HG02840 (cell line): ENCODE measurements at regions not wholly inside any gene's neighbourhood (a gene's known extent, or its start where the extent isn't known, plus 50 kb on each side); places are given as distances from the start of the nearest gene placed in this dataset.

ENCODE experiments used
- ATAC-seq: cut with Tn5 transposase; IDR thresholded peaks from one replicate; pipeline ENCODE4 v1.9.1; 2021; ENCODE audit warnings: mild to moderate bottlenecking, moderate library complexity, moderate number of reproducible peaks; ENCODE audit not compliant: unreplicated experiment, low FRiP score

DNA sequence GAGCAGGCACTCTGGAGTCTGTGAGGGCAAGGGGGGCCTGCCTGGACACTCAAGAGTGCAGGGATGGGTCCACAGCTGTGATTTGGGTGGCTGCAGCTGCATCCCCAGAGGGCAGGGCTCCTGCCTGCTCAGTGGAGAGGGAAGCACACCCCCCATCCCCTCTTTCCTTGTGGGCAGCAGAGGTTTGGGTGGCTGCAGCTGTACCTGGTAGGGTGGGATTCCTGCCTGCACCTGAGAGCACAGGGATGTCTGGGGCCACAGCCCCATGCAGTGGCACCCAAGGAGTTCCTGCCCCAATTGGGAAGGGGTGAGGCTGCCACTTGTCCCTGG lies 605.4 kb upstream of the FAM174A start:
- no peak for ATAC-seq

- ATAC-seq, result no peak
Measured at GRCh38 chr5:99929067-99929805, 605.9 kb upstream of the FAM174A start.

DNA sequence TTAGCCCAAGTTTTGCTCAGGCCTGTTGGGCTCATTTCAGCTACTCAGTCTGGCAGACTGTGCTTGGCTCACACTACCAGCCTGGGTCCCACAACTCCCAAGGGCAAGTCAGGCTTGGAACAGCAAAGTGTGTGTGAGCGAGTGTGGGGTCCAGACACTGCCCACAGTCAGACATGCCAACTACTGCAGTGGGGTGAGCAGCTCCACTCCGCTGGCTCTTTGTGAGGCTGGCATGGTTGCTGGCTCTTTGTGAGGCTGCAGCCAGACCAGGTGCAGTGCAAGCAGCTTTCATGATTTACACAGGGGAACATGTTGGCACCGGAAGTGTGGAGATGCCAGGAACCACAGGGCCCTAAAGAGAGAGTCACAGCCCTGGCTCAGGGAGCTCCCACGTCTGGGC lies 606.7 kb upstream of the FAM174A start:
- no peak for ATAC-seq

GRCh38 chr5:99926463-99926862 lies 608.7 kb upstream of the FAM174A start:
- no peak for ATAC-seq

DNA sequence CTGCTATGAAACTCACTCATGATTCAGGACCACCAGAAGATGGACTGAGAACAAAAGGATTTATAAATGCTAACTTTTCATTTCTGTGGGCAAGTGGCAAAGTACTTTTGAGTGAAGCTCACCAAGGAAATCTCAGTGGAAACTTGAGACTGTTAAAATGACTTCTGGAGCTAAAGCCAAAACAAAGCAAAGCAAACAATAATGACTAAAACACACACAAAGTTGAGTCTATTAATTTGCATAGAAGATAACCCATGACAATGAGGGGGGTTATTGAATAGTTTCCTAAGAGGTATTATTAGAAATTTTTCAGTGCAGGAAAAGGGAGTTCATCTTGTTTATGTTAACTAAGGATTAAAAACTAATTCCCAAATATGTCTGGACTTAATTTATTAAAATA lies 612.8 kb upstream of the FAM174A start:
- ATAC-seq, result no peak

DNA sequence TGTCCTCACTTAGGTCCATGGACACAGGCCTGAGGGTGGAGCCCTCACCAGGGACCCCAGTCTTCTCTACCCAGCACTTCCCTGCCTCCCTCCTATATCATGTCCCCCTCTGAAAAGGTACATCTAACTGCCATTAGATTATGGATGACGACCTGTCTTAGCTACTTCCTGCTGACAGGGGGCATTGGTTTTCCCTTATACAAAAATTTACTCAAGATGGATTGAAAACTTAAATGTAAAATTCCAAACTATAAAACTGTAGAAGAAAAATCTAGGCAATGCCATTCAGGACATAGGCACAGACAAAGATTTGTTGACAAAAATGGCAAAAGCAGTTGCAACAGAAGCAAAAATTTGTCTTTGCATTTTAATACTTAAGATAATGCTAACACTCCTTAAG lies 623.2 kb upstream of the FAM174A start:
- ATAC-seq, result no peak

GRCh38 chr5:99906776-99907175 lies 628.4 kb upstream of the FAM174A start:
- no peak for ATAC-seq

DNA sequence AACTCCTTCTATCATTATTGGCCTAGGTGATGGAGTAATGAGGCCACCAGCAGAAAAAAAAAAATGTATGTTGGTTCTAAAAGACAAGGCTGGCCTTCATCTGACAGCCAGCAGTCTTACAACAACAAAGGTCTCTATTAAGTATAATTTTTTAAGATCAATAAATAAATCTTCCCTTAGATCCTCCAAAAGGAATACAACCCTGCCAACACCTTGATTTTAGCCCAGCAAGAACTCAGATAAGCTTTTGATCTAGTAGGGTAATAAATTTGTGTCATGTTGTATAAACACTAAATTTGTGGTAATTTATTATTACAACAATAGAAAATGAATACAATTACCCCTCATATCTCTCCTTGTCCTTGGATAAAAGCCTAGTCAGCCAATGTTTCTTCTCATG lies 633.2 kb upstream of the FAM174A start:
- no peak for ATAC-seq

- ATAC-seq, result no peak
Measured at GRCh38 chr5:99900302-99900852, 634.8 kb upstream of the FAM174A start.

DNA sequence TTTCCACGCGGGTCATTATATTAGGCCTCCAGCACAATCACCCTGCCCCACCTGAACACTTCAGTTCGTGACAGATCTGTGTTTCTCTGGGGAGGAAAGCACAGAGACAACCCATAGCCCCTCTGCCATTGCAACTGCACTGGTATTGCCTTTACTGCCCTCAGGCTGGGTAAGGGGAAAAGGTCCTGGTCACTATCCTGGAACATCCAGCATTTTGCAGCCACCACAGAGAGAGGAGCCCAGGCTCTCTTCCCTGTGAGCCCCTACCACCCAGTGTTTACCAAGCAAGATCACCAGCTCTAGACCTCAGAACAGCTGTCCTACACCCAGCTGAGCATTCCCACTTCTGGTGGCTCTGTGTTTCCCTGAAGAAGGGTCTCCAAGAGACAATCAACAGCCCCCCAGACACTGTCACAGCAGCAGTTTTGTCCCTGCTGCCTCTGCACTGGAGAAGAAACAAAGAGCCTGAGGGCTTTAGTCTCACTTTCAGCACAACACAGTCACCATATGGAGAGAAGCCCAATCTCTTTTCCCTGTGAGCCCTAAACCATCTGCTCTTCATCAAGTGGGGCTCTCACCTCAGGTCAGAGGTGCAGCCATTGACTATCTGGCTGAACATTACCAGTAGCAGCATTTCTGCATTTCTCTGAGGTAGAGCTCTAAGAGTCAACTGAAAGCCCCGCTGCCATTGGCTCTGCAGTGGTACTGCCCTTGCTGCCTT lies 655.2 kb upstream of the FAM174A start:
- no peak for ATAC-seq

DNA sequence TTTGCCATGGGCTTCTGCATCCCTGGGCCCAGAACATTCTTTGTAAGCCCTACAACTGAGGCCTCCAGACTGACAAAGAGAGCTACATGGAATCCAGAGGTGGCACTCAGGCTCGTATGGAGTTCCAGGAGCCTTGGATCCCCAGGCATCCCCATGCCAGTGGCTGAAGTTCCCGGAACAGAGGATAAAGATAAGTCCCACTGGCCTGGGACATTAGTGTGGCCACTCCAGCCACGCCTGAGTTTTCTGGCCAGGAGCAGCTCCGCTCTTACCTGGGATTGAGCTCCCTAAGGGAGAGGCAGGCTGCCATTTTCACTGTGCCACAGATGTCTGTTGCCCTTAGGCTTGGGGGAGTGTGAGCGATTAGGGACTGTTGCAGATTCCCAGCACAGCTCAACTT lies 656.3 kb upstream of the FAM174A start:
- ATAC-seq, result no peak

DNA sequence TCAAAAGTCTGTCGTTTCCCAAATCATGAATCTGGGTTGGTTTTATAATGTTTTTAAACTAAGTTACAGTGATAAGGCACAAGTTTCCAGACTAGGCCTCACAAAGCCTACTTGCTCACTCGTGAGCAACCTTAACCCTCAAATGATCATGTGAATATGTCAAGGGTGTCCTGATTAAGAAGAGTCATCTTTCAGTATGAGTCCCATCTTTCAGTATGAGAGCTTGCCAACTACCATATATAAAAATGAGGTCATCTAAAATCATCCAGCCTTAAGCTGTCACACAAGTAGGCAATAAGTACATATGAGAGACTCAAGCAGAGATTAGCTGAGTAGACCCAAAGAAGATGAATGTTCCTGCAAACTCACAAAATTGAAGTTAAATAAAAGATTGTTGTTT lies 668.4 kb upstream of the FAM174A start:
- ATAC-seq, result no peak

- no peak for ATAC-seq
Measured at GRCh38 chr5:99865159-99865558, 670.0 kb upstream of the FAM174A start.

DNA sequence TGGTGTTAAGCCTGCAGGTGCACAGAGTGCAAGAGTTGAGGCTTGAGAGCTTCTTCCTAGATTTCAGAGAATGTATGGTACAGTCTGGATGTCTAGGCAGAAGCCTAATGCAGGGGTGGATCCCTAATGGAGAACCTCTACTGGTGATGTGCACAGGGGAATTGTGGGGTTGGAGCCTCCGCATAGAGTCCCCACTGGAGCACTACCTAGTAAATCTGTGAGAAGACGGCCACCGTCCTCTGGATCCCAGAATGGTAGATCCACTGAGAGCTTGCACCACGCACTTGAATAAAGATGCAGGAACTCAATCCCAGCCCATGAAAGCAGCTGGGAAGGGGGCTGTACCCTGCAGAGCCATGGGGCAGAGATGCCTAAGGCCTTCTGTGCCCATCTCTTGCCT lies 699.4 kb upstream of the FAM174A start:
- no peak for ATAC-seq

DNA sequence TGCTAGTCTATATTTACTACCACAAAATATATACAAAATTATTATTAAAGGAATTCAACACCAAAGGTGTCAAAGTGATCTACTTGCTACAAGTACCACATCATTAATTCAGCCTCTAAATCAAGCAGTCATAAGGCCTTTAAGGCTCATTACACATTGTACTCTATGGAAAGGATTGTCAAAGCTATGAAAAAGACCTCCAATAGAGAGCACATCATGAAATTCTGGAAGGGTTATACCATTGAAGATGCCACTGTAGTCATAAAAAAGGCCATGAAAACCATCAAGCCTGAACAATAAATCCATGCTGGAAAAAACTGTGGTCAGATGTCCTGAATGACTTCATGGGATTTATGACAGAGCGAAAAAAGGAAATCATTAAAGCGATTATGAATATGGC lies 708.0 kb upstream of the FAM174A start:
- no peak for ATAC-seq

GRCh38 chr5:99817796-99818195 lies 717.4 kb upstream of the FAM174A start:
- no peak for ATAC-seq

GRCh38 chr5:99814321-99815063 lies 720.7 kb upstream of the FAM174A start:
- ATAC-seq, result no peak

DNA sequence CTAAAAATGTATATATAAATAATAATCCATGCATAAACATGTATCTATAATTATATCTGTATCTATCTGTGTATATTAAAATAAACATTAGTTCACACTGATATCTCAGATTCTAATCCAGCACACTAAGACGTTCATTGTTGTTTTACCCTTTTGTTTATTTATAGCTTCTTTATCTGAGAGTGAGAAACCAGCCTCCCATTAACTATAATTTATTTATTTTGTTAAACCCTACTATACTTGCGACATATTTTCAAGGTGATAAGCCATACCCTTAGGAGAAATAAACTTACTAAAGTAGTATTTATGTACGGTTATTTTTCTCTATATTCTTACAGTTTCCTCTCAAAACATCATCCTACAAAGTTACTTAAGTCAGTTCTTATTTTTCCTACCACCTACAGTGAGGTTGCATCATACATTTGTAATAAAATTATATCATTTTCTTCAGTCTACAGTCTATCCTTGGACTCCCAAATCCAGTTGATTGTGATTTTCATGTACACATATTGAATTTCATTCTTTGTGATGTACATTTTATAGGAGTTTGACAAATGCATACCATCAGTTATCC lies 726.4 kb upstream of the FAM174A start:
- ATAC-seq, result no peak

DNA sequence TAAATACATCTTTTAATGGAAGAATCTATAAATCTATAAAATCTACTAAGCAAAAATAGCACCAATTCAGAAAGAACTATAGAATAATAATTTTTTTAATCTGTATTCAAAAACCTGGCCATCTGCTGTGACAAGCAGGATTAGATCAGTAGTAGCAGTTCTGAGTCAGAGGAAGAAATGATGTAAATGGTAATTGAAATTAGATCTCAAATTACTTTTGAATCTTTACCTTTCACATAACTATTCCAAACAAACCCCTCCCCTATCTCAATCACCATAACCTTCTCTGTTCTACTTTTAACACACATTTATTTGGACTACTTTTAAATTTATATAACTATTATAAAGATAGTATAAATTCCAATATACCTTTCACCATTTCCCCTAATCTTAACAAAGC lies 727.8 kb upstream of the FAM174A start:
- ATAC-seq, result no peak

DNA sequence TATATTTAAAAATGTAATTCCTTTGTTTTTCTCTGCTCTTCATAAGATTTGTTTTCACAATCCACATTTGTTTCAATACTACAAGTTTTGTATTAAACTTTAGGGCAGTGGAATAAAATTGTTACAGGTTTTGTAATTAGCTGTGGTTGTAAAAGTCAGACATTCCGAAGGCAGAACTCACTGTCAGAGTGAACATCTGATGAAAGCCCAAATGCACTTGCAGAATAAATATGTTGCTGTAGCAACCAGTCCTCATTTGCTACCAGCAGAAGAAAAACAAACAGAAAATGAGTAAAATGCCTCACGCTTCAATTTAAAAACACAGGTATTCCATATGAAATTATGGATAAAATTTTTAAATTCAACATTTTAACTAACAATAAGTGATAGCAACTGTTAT lies 740.1 kb upstream of the FAM174A start:
- ATAC-seq, result no peak

GRCh38 chr5:99788482-99788881 lies 746.7 kb upstream of the FAM174A start:
- ATAC-seq, result no peak
